Small intestine (tissue), 7 donors: ENCODE measurements at regions not wholly inside any gene's neighbourhood (a gene's known extent, or its start where the extent isn't known, plus 50 kb on each side); places are given as distances from the start of the nearest gene placed in this dataset.

ENCODE experiments used
- DNase-seq, 2 donors: peaks; one replicate each; pipeline versions ENCODE4 v3.0.0 to v3.0.0-alpha.2; 2013
- FAIRE-seq: peaks from 2 replicates; lab custom pipeline; 2012; peaks lifted over from hg19 to GRCh38; lab: Jason Lieb, UNC
- H3K27ac ChIP-seq, 3 donors: one replicate each; pipeline ENCODE4 v1.5.1; 2013; ENCODE audit warnings: low read length in 2 of 3, mild to moderate bottlenecking in 2 of 3, control low read depth in 1 of 3, inconsistent platforms in 1 of 3, low read depth in 1 of 3, moderate library complexity in 1 of 3
- H3K27me3 ChIP-seq, 3 donors: one replicate each; pipeline ENCODE4 v1.6.1; 2013; ENCODE audit warnings: low read length in 3 of 3, inconsistent platforms in 1 of 3; ENCODE audit not compliant: control insufficient read depth in 3 of 3, insufficient read depth in 3 of 3
- H3K36me3 ChIP-seq, 3 donors: one replicate each; pipeline ENCODE4 v1.6.1; 2013; ENCODE audit warnings: low read length in 3 of 3, inconsistent platforms in 1 of 3, low read depth in 1 of 3, mild to moderate bottlenecking in 1 of 3, moderate library complexity in 1 of 3; ENCODE audit not compliant: control insufficient read depth in 3 of 3, insufficient read depth in 2 of 3
- H3K4me1 ChIP-seq, 3 donors: one replicate each; pipeline ENCODE4 v1.6.1; 2013; ENCODE audit warnings: low read length in 2 of 3, inconsistent platforms in 1 of 3, low read depth in 1 of 3, mild to moderate bottlenecking in 1 of 3, moderate library complexity in 1 of 3; ENCODE audit not compliant: control insufficient read depth in 3 of 3, insufficient read depth in 2 of 3
- H3K4me3 ChIP-seq, 3 donors: one replicate each; pipeline ENCODE4 v1.5.1; 2013; ENCODE audit warnings: low read length in 3 of 3, control low read depth in 1 of 3, inconsistent platforms in 1 of 3, low read depth in 1 of 3, mild to moderate bottlenecking in 1 of 3, moderate library complexity in 1 of 3
- H3K9me3 ChIP-seq, 2 donors: one replicate each; pipeline ENCODE4 v1.6.1; 2013; ENCODE audit warnings: low read depth in 1 of 2, low read length in 1 of 2; ENCODE audit not compliant: control insufficient read depth in 2 of 2, insufficient read depth in 1 of 2
- WGBS, 3 donors: extraction: QIAGEN DNeasy Blood & Tissue Kit; methylation state at CpG; one replicate each; pipeline ENCODE4 v1.1.7; 2013; 5-methylcytosine and 5-hydroxymethylcytosine counted together
- donor health status: healthy with polysubstance abuse.
- donor health status: control.
- donor health status: control.
- donor health status: Bipolar disorder and iron deficiency.
- donor health status: healthy.

GRCh38 chr11:37002831-37003230, 404.8 kb upstream of the RAG2 start:
- H3K9me3 ChIP-seq: no peaks in the 10 kb centered on the region
- no peak for FAIRE-seq
- no peak for DNase-seq
- no peak overlapping the region for H3K4me3 ChIP-seq
- 62 to 72% (median 68%) methylated on average over 3 of the region's 3 CpGs for whole genome bisulfite sequencing, 3 donors
- no peak overlapping the region for H3K27ac ChIP-seq
- H3K36me3 ChIP-seq: no peaks in the 10 kb centered on the region
- H3K4me1 ChIP-seq: no peaks in the 10 kb centered on the region
- H3K27me3 ChIP-seq: no peaks in the 10 kb centered on the region

- Histone ChIP-seq H3K36me3 (no peaks in the 10 kb centered on the region), H3K9me3 (peaks cover 0 to 2% of the 10 kb centered on the region in 2 donors), H3K4me1 (no peaks in the 10 kb centered on the region), H3K27me3 (no peaks in the 10 kb centered on the region), H3K27ac (no peak overlapping the region), H3K4me3 (no peak overlapping the region)
- DNase-seq: no peak
- WGBS, 3 donors: 79 to 80% (median 79%) methylated on average over 6 of the region's 6 CpGs
- FAIRE-seq: no peak
Measured at GRCh38 chr11:36997656-36998055, 399.6 kb upstream of the RAG2 start.

GRCh38 chr11:36996795-36997194, 398.8 kb upstream of the RAG2 start:
- Histone ChIP-seq H3K4me3 (no peak overlapping the region), H3K9me3 (peaks cover 0 to 2% of the 10 kb centered on the region in 2 donors), H3K27ac (no peak overlapping the region), H3K27me3 (no peaks in the 10 kb centered on the region), H3K36me3 (no peaks in the 10 kb centered on the region), H3K4me1 (no peaks in the 10 kb centered on the region)
- WGBS, 3 donors: 94 to 97% (median 95%) methylated on average over 3 of the region's 3 CpGs
- no peak for DNase-seq
- FAIRE-seq: no peak

- H3K27ac ChIP-seq: no peak overlapping the region
- no peaks in the 10 kb centered on the region for H3K4me1 ChIP-seq
- no peak overlapping the region for H3K4me3 ChIP-seq
- H3K27me3 ChIP-seq: no peaks in the 10 kb centered on the region
- DNase-seq: no peak
- 51 to 65% (median 53%) methylated on average over 6 of the region's 6 CpGs for WGBS, 3 donors
- peaks cover 0 to 2% of the 10 kb centered on the region in 2 donors for H3K9me3 ChIP-seq
- H3K36me3 ChIP-seq: no peaks in the 10 kb centered on the region
- FAIRE-seq: no peak
Measured at GRCh38 chr11:36994208-36994607, 396.2 kb upstream of the RAG2 start.

- no peak overlapping the region for H3K4me3 ChIP-seq
- no peaks in the 10 kb centered on the region for H3K27me3 ChIP-seq
- peaks cover 0 to 3% of the 10 kb centered on the region in 2 donors for H3K9me3 ChIP-seq
- WGBS, 3 donors: 94 to 95% (median 94%) methylated on average over 1 of the region's 1 CpG
- no peak overlapping the region for H3K27ac ChIP-seq
- no peaks in the 10 kb centered on the region for H3K4me1 ChIP-seq
- H3K36me3 ChIP-seq: no peaks in the 10 kb centered on the region
- FAIRE-seq (no peak), DNase-seq (no peak)
Measured at GRCh38 chr11:36988556-36988955, 390.5 kb upstream of the RAG2 start.

- FAIRE-seq (no peak), DNase-seq (no peak)
- Histone ChIP-seq H3K27ac (no peak overlapping the region), H3K27me3 (no peaks in the 10 kb centered on the region), H3K4me1 (no peaks in the 10 kb centered on the region), H3K36me3 (no peaks in the 10 kb centered on the region), H3K9me3 (peaks cover 0 to 10% of the 10 kb centered on the region in 2 donors), H3K4me3 (no peak overlapping the region)
- 76 to 86% (median 84%) methylated on average over 3 of the region's 3 CpGs for WGBS, 3 donors
Measured at GRCh38 chr11:36985562-36985961, 387.5 kb upstream of the RAG2 start.

GRCh38 chr11:36976741-36977140, 378.7 kb upstream of the RAG2 start:
- FAIRE-seq: no peak
- H3K4me1 ChIP-seq: no peaks in the 10 kb centered on the region
- H3K36me3 ChIP-seq: no peaks in the 10 kb centered on the region
- H3K27ac ChIP-seq: no peak overlapping the region
- 57 to 72% (median 61%) methylated on average over 2 of the region's 2 CpGs for WGBS, 3 donors
- peaks cover 0 to 9% of the 10 kb centered on the region in 2 donors for H3K9me3 ChIP-seq
- no peaks in the 10 kb centered on the region for H3K27me3 ChIP-seq
- no peak for DNase-seq
- no peak overlapping the region for H3K4me3 ChIP-seq

- FAIRE-seq (no peak), DNase-seq (no peak)
- Histone ChIP-seq H3K4me3 (no peak overlapping the region), H3K27ac (no peak overlapping the region), H3K9me3 (peaks cover 0 to 6% of the 10 kb centered on the region in 2 donors), H3K27me3 (no peaks in the 10 kb centered on the region), H3K36me3 (no peaks in the 10 kb centered on the region), H3K4me1 (no peaks in the 10 kb centered on the region)
- WGBS, 3 donors: 77 to 96% (median 89%) methylated on average over 1 of the region's 1 CpG
Measured at GRCh38 chr11:36974771-36975170, 376.7 kb upstream of the RAG2 start.

GRCh38 chr11:36953976-36954375, 355.9 kb upstream of the RAG2 start:
- Histone ChIP-seq H3K27ac (no peak overlapping the region), H3K4me3 (no peak overlapping the region), H3K36me3 (no peaks in the 10 kb centered on the region), H3K4me1 (no peaks in the 10 kb centered on the region), H3K9me3 (peaks cover 0 to 6% of the 10 kb centered on the region in 2 donors), H3K27me3 (no peaks in the 10 kb centered on the region)
- no peak for DNase-seq
- FAIRE-seq: no peak
